ENCODE measurements at regions not wholly inside any gene's neighbourhood (a gene's known extent, or its start where the extent isn't known, plus 50 kb on each side); places are given as distances from the start of the nearest gene placed in this dataset.
"Not testable (repeated sequence)": the region's sequence is repeated elsewhere in the genome, so short reads cannot be mapped to it uniquely, and the experiment has no call there.

DNA sequence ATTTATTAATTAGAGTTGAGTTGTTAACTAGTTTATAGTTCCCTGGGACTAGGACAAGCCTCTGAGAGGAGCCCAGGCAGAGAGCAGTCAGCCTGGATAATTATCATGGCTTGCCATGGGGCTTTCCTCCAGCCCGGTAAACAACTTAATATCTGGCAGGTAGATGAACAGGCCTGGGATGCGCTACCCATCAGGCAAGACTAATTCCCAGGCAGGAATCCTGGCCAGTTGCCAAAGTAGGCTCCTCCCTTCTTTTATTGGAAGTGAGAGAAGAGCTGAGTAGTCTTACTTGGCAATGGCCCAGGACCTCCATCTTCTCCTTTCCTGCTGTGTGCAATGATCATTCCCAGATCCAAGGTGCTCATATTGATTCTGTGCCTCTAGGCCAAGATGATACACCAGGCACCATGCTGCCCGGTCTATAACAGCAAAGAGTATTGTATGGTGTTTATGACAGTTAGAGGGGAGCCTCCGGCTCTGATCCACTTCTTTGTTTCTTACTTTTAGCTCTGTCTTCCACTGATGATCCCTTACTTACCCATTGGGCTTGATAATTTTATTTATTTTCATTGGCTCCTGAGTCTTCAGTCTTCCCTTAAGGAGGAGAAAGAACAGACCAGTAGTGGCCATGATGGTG is 408.7 kb downstream of the REEP3 start:
- DNase-seq, result no peak

DNA sequence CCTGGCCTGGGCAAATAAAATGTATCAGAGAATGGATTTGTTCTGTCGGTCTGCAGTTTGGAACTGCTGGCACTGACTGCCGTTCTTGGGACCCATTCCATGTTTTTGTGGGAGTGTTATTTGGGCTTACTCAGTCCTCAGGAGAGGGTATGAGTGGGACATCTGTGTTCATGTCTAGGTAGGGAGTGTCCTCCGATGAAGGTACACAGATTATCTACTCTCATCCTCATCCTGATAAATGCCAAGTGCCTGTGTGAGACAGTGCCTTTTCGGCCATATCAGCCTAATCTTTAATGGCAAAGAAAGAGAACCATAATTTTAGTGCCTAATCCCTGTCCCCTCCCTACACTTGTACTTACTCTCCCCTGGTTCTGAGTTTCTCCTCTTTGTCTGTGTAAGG is 409.4 kb downstream of the REEP3 start:
- DNase-seq, result no peak

DNA sequence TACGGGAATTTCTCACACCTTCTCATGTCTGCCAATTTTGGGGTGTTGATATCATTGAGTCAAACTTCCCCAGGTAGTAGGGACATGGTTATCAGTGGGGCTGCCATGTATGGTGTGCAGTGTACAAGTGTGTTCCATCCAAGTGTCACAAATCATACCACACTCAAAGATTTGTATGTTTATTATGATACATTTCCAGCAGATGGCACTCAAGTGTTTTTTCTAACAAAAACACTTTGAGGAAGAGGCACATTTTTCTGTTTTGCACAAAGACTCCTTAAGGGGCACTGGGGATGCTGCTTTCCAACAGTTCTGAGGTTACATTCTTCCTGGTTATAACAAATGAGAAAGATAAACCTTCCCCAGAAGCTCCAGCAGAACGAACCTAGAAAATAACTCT is 414.5 kb downstream of the REEP3 start:
- DNase-seq, result no peak

DNA sequence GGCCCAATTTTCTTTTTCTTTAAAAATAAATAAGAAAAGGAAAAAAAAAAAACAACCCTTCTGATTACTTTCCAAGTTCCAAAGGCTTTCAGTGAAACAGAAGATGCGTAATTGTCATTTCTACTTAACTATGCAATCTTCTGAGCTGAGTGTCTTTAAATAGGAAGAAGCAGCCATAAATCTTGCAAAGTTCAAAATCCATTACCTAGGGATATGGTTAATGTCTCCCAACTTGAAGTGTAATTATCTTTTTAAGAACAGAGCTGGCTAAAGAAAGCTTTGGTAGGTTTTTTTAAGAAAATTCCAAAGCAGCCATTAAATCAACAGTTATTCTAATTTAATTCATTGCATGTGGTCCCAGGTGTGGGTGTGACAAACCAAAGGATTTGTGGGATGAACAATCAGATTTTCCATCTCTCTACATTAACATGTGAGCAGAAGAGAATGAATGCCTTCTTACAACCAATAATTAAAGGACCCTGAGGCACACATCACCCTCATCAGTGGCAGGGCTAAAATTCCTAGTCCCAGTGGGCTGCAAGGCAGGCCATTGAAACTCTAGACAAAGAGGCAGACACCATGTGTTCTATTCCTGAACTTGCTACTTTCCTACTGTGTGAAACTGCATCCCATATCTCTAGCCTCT is 419.2 kb downstream of the REEP3 start:
- DNase-seq, result no peak

DNA sequence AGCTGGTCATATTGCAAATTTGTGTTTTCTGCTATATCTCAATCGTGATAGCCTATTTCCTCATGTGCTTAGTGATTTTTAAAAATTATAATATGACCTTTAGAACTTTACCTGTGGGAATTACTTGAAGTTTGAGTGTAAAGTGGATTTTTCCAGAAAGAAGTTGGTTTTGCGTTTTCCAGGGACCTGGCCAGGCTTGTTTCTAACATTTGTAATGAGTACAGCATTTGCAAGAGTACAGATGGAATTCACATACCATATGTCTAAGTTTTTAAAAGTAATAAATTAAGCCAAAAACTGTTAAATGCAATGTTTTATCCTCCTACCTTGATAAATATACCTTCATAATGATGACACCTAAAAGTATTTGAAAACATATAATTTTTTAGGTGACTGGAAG is 443.2 kb downstream of the REEP3 start:
- DNase-seq, result no peak

DNA sequence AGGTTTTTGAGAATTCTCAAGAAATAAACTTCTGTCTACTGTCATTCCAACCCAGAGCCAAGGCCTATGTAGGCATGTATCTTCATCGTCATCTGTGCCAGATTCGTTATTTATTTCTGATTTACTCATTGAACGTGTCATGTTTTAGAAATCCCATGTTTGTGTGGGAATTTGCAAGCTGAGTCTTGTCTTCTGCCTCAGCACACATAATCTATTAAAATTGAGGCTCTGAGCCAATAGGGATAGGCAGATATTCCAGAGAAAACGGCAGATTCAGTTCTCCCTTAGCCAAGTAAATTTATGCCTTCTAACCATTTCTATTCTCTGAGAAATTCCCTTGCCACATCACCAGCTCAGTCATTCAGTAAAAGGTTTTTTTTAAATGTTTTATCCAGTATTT is 444.6 kb downstream of the REEP3 start:
- no peak for DNase-seq

DNA sequence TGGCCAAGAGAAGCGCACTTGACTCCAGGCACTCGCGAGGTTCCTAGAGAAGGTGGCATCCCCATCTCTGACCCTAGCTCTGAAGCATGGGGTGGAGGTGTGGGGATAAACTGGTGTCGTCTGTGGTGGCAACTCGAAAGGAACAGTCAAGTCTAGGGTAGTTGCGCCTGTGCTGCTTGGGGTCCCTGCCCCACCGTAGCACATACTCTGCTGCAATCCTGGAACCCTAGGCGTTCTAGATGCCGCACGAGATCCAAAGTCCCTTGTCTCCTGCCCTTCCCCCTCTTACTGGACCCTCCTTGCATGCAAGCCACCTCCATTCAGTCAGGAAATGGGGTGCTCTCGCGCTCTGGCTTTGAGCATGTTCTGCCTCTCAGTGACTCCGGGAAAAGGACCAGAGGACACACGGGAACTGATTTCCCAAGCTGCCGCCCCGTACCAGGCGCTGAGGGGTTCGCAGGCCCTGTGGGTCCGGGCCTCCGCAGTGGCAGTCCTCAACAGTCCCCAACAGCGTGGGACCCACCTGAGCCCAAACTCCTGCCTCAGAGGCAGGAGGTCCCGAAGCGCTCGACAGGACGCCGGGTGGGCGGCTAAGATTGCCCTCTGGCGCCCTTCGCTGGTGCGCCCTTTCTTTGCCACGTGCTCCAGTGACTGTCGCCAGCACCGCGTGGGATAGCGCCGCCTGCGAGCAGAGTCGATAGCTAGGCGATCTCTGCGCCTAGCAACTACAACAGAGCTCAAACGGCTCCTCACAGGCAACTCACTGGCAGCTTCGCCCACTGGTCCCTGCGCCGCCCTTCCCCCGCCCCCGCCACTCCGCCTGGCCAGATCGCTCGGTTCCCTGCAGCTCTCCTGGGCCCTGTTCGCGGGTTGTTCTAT is 452.0 kb downstream of the REEP3 start:
- DNase-seq, result no peak

DNA sequence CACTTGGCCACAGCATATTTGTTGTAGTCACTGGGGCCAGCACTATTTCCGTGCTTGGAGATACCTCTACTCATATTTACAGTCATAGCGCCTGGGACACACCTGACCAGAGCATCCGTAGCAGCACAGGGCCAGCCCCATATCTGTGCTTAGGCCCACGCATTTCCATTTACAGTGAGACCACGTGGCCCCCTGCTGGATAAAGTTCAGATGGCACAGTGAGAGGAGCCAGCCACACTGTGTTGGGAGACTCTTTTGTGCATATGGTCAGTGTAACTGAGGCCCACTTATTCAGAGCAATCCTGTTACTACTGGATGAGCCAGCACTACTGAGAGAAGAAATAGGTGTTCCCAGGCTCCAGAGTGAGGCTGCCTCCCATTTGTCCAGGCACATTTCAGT is 455.3 kb downstream of the REEP3 start:
- DNase-seq, result no peak

DNA sequence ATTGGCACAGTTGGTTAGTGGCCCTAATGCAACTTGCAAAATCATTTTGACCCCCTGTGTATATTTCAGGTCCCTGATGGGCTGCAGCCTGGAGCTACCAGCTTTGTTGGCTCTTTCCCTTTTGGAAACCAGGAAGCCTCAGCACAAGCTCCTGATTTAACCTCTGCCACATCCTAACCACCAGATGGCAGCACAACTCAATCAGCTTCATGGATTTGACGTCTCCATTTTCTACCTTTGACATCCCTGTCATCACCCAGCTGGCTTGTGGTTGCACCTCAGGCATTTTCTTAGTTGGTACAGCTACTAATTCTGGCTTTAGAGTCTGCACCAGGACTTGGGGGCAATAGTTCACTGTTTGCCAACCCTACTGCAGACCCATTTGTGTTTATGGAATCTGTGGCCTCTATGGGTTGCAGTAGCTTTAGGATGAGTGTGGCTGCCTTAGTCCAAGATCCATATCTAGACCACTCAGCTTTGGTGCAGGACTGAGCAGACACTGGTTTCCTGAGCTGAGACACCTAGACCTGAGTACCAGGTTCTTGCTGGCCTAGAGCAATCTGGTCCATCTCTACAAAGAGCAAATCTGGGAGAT is 456.2 kb downstream of the REEP3 start:
- peak in 1 of 2 donors; percentile 1 for DNase-seq

DNA sequence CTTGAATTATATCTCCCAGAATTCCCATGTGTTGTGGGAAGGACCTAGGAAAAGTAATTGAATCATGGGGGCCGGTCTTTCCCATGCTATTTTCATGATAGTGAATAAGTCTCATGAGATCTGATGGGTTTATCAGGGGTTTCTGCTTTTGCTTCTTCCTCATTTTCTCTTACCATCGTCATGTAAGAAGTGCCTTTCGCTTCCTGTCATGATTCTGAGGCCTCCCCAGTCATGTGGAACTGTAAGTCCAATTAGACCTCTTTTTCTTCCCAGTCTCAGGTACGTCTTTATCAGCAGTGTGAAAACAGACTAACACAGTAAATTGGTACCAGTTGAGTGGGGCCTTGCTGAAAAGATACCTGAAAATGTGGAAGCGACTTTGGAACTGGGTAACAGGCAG is 459.7 kb downstream of the REEP3 start:
- not testable (repeated sequence) for DNase-seq

DNA sequence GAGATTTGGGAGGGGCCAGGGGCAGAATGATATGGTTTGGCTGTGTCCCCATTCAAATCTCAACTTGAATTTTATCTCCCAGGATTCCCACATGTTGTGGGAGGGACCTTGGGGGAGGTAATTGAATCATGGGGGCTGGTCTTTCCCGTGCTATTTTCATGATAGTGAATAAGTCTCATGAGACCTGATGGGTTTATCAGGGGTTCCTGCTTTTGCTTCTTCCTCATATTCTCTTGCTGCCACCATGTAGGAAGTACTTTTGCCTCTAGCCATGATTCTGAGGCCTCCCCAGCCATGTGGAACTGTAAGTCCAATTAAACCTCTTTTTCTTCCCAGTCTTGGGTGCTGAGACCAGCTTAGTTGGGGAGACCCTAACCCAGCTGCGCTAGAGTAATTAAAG is 462.9 kb downstream of the REEP3 start:
- not testable (repeated sequence) for DNase-seq

DNA sequence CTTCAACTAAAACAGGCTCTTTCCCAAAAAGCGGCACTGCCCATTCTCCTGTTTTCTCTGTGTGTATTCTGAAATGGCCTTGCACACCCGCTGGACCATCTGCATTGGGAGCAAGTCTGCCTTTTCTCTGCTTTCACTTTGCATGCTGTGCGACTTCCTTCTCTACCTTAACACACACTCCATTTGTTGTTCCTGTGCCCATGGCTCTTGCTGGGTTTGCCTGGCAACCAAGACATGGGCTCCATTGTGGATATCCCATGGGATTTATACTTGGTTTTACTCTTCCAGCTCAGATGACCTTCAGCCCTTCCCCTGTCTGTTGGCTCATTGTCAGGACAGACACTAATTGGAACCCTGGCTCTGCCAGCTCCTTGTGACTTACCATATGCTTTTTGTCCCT is 465.3 kb downstream of the REEP3 start:
- no peak for DNase-seq

DNA sequence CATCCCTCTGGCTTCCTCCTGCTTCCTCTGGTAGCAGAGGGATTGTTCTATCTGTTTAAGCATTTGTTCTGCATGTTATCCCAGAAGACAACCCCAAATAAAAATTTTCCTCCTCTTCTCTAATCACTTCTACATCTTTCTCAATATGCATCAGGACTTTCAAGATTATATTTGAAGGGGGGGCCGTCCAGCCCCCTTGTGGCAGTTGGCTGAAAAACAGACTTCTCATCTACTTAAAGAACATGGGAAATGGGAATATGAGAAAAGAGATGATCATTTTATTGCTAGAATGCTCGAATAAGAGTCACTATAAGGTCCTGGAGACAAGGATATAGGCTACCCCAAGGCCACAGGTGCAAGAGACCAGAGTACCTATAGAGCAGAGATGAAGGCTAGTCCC is 466.0 kb downstream of the REEP3 start:
- DNase-seq, result no peak

DNA sequence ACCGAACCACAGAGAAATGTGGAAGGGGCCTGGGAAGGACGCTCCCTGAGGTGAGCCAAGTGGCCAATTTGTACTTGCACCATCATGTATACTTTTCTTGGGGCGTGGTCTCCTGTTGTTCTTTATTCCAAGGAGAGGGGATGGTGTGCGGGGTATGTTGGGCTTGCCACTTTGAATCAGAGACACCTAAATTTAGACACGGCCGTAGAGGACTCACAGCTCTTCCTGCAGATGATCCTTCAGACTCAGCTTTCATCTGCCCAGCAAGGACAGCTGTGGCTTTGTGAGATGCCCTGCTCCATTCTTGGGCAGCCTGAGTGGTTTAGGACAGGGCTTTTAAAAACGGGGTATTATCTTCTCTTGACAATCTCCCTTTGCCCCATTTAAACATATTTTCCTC is 473.2 kb downstream of the REEP3 start:
- no peak for DNase-seq

DNA sequence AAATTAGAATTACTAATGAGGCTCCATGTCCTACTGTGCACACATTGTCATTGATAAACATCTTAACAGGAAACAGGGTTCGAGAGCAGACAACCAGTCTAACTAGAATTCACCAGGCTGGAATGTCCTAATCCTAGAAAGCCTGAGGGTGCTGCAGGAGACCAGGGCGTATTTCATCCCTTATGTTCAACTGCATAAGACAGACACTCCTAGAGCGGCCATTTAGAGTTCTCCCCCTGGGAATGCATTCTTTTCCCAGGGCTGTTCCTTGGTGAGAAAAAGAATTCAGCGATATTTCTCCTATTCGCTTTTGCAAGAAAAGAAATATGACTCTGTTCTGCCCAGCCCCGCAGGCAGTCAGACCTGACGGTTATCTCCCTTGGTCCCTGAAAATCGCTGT is 486.0 kb downstream of the REEP3 start:
- no peak for DNase-seq

DNA sequence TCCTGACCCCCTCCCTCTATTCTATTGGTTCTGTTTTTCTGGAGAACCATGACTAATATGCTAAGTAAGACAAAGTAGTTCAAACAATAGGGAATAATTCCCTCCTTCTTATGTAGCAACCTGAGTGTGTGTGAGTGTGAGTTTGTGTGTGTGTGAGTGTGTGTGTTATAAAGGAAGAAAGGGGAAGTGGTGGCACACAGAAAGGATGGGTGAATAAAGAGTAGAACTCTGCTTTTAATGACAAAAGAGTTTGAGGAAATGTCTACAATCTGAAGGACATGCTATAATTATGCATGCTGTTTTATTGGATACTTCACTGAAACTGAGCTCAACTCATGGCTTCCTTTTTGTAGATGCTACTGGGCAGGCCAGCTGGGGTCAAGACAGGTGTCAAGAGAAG is 489.5 kb downstream of the REEP3 start:
- DNase-seq, result no peak

DNA sequence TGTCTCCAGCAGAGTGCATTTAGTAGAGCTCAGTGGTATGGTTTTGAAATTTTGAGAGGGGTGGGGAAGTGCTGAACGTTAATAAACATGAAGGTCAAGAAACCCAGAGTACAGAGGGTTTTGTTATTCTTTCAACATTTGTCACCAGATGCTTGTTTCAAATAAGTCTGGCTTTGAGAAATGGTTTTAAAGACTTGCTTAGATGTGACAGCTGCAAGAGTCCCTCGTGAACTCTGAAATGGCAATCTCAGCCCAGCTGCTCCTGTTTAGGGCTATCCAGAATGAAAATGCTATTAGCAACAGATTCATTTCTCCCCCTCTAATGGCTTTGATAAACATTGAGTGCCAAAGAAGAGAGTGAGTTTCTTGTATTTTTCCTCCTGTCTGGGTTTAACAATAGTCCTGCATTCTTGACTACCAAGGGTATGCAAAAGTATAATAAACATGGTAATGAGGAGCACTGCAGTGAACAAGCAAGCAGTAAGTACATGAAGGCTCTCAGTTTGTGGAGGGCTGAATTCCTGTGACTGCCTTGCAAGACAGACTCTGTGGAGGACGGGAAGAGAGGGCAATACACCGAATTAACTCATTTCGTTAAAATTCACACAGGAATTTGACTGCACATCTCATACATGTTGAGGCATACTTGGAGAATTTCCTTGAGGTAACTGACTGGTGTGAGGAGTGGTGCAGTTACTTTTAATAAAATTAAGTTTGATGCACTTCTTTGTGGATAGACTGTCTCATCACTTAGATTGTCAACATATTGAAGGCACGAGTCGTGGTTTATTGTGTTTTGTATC is 490.9 kb downstream of the REEP3 start:
- no peak for DNase-seq

DNA sequence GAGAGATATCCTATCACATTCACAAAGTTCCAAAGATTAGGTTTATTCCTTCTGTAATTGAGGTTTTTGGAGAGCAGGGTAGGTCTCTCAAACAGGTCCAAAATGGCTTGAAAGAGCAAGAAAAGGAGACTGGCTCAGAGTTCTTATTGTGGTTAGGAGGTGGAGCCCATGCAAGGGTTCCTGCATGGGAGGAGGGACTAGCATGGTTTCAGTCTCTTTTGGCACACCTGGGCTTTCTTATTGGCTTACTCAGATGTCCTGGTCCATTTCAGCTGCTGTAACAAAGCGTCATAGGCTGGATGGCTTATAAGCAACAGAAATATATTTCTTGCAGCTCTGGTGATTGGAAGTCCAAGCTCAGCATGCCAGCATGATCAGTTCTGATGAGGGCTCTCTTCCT is 493.1 kb downstream of the REEP3 start:
- no peak for DNase-seq

DNA sequence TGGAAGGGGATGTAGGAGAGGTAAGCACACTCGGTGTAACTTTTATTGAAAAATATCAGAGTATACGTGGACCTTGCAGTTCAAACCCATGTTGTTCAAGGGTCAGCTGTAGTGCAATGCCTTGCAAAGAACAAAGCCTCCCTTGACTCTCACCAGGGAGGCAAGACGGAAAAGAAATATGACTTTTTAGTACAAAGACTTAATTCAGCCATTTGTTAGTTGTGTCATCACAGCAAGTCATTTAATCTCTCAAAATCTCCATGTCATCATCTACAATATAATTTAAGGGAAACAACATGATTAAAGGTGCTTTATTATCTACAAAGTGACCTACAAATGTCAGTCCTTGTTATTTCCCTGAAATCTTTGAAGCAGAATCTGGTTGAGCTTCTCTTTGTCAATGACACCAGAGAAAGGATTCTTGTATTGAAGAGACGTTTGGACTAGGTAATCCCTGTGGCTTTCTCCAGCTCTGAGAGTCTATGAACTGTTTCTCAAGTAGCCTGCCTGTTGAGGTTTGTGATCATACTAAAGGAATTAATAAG is 502.8 kb downstream of the REEP3 start:
- no peak for DNase-seq

DNA sequence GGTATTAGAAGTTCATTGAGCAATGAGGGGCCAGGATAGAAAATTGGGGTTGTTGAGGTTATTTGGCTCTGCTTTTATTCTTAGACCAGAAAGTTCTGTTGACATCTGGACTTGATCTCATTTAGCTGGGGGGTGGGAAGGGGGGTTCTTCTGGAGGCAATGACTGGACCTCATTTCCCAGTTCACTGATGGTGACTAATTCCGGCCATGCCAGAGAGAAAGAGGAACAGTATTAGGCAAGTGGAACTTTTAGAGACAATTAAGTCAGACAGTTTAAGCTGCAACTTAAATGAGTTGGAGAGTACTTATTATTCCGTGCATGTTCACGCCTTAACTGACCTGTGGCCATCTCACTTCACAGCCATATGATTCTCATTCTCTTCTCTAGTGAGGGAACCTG is 512.5 kb downstream of the REEP3 start:
- no peak for DNase-seq

DNA sequence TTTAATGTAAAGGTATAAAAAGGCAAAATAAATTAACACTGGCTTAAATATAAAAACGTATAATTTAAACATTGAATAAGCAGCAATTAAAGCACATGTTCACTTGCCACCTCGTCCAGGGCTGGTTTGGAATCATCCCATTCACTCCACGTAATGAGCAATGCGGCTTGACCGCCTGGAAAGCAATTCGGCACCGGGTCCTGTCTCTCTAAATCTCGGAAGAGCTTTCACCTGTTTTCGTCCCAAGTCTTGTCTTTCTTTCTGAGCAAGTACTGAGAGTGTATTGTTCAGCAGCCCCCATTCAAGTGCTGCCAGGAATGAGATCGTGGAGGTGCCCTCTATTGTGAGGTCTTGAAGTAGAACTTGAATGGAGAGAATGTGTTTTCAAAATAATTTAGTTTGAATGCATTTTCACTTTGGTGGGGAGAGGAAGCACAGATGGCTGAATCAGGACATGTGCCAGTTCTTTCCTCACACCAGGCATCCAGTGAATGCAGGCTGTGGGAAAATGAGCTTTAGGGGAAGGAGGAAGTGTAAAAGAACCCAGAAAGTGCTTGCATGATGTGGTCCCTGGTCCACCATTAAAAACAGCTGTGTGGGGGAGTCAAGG is 515.2 kb downstream of the REEP3 start:
- no peak for DNase-seq

DNA sequence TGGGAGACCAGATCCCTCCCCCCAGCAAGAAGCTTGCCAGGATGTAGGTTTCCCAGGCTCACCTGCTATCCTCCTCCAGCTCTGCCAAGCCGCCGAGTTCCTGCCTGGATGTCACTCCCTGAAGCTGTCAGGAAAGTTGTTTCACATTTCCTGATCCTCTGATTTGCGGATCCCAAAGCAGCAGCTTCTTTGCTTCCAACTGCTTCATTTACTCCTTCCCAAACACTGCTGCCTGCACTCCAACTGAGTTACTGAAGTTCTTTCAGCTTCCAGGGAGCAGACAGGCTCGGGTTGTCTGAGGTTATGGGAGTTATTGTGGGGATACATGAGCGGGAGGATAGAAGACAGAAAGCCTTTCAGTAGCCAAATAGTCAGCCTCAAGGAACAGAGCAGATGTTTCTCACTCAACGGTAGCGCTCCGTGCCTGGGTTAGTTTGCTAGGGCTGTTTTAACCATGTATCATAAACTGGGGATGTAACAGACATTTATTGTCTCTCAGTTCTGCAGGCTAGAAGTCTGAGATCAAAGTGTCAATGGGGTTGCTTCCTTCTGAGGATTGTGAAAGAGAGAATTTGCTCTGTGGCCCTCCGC is 516.0 kb downstream of the REEP3 start:
- DNase-seq, result no peak
